OCI-LY7 (cell line): ENCODE measurements at regions not wholly inside any gene's neighbourhood (a gene's known extent, or its start where the extent isn't known, plus 50 kb on each side); places are given as distances from the start of the nearest gene placed in this dataset.
"Not testable (repeated sequence)": the region's sequence is repeated elsewhere in the genome, so short reads cannot be mapped to it uniquely, and the experiment has no call there.

Experiments
- EZH2phosphoT487 ChIP-seq: fragments of 200-600 bp; sonication (generic); IDR thresholded peaks from 2 replicates; pipeline ENCODE4 v1.6.1; 2018; ENCODE audit warnings: low read depth, borderline replicate concordance, mild to moderate bottlenecking, mixed run types, antibody characterized with exemption, low read length, moderate library complexity, mixed read lengths
- TF ChIP-seq, protein P1 (sequence below): fragments of 200-600 bp; sonication (generic); conservative IDR thresholded peaks from 2 replicates; pipeline ENCODE4 v1.5.1; 2014; ENCODE audit warnings: mild to moderate bottlenecking, antibody characterized with exemption, low read length, moderate library complexity, mixed read lengths

DNA sequence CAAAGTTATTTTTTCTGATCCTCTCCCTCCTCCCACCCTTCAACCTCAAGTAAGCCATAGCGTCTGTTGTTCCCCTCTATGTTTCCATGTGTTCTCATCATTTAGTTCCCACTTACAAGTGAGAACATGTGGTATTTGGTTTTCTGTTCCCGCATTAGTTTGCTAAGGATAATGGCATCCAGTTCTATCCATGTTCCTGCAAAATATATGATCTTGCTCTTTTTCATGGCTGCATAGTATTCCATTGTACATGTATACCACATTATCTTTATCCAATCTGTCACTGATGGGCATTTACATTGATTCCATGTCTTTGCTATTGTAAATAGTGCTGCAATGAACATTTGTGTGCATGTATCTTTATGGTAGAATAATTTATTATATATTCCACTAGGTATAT is 252.0 kb upstream of the ACVR2A start:
- TF ChIP-seq EZH2phosphoT487, result not testable (repeated sequence)
- TF ChIP-seq, protein P1, sequence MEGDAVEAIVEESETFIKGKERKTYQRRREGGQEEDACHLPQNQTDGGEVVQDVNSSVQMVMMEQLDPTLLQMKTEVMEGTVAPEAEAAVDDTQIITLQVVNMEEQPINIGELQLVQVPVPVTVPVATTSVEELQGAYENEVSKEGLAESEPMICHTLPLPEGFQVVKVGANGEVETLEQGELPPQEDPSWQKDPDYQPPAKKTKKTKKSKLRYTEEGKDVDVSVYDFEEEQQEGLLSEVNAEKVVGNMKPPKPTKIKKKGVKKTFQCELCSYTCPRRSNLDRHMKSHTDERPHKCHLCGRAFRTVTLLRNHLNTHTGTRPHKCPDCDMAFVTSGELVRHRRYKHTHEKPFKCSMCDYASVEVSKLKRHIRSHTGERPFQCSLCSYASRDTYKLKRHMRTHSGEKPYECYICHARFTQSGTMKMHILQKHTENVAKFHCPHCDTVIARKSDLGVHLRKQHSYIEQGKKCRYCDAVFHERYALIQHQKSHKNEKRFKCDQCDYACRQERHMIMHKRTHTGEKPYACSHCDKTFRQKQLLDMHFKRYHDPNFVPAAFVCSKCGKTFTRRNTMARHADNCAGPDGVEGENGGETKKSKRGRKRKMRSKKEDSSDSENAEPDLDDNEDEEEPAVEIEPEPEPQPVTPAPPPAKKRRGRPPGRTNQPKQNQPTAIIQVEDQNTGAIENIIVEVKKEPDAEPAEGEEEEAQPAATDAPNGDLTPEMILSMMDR, result not testable (repeated sequence)
